ENCODE measurements at regions not wholly inside any gene's neighbourhood (a gene's known extent, or its start where the extent isn't known, plus 50 kb on each side); places are given as distances from the start of the nearest gene placed in this dataset.

GRCh38 chr10:4310172-4310571 is 515.8 kb upstream of the AKR1E2 start:
- Mint-ChIP-seq H3K36me3 (ENCODE audit: low read depth) (no peaks in the 10 kb centered on the region), H3K27ac (no peak overlapping the region), H3K4me3 (no peak overlapping the region), H3K4me1 (peaks cover 5% of the 10 kb centered on the region), H3K27me3 (no peaks in the 10 kb centered on the region), H3K9me3 (peaks cover 5% of the 10 kb centered on the region)
- ChIA-PET CTCF (no interaction called here), POLR2A (no interaction called here)
- no peak for DNase-seq
- intact Hi-C loops (cut with micrococcal nuclease) = no loop called here
- no peak for TF ChIP-seq CTCF (IDR thresholded peaks at IDR 0.05)
- no peak for ATAC-seq (ENCODE audit: low read depth)

GRCh38 chr10:4307910-4308309 is 518.1 kb upstream of the AKR1E2 start:
- CTCF ChIA-PET = no interaction called here
- Mint-ChIP-seq H3K27me3 (no peaks in the 10 kb centered on the region), H3K4me3 (no peak overlapping the region), H3K27ac (no peak overlapping the region), H3K4me1 (peaks cover 5% of the 10 kb centered on the region), H3K36me3 (ENCODE audit: low read depth) (no peaks in the 10 kb centered on the region), H3K9me3 (peaks cover 5% of the 10 kb centered on the region)
- POLR2A ChIA-PET = no interaction called here
- DNase-seq (no peak), ATAC-seq (ENCODE audit: low read depth) (no peak)
- no peak for TF ChIP-seq CTCF (IDR thresholded peaks at IDR 0.05)
- intact Hi-C loops (cut with micrococcal nuclease) = no loop called here

- Mint-ChIP-seq H3K27me3 (no peaks in the 10 kb centered on the region), H3K4me3 (no peak overlapping the region), H3K36me3 (ENCODE audit: low read depth) (no peaks in the 10 kb centered on the region), H3K27ac (no peak overlapping the region), H3K4me1 (peaks cover 5% of the 10 kb centered on the region), H3K9me3 (peaks cover 5% of the 10 kb centered on the region)
- ATAC-seq (ENCODE audit: low read depth) = no peak
- TF ChIP-seq CTCF (IDR thresholded peaks at IDR 0.05) = no peak
- intact Hi-C loops (cut with micrococcal nuclease) = no loop called here
- DNase-seq = no peak
- POLR2A ChIA-PET = no interaction called here
- CTCF ChIA-PET = no interaction called here
Observed at GRCh38 chr10:4306871-4307270, 519.1 kb upstream of the AKR1E2 start.

- H3K36me3 Mint-ChIP-seq (ENCODE audit: low read depth) = no peaks in the 10 kb centered on the region
Observed at GRCh38 chr10:4303045-4303444, 518.0 kb upstream of the KLF6 start.

GRCh38 chr10:4301291-4302045 is 516.5 kb upstream of the KLF6 start:
- ChIA-PET CTCF (no interaction called here), POLR2A (no interaction called here)
- DNase-seq (no peak), ATAC-seq (ENCODE audit: low read depth) (no peak)
- no peaks in the 10 kb centered on the region for H3K27me3 Mint-ChIP-seq
- H3K4me3 Mint-ChIP-seq = no peak overlapping the region
- no peaks in the 10 kb centered on the region for H3K36me3 Mint-ChIP-seq (ENCODE audit: low read depth)
- TF ChIP-seq CTCF (IDR thresholded peaks at IDR 0.05) = no peak
- no peak overlapping the region for H3K27ac Mint-ChIP-seq
- no peaks in the 10 kb centered on the region for H3K9me3 Mint-ChIP-seq
- intact Hi-C loops (cut with micrococcal nuclease) = no loop called here
- no peaks in the 10 kb centered on the region for H3K4me1 Mint-ChIP-seq

More at GRCh38 chr10:4303045-4303444, 518.0 kb upstream of the KLF6 start:
- DNase-seq (no peak), ATAC-seq (ENCODE audit: low read depth) (no peak)
- no peak for TF ChIP-seq CTCF (IDR thresholded peaks at IDR 0.05)
- no peaks in the 10 kb centered on the region for H3K9me3 Mint-ChIP-seq
- H3K27me3 Mint-ChIP-seq = no peaks in the 10 kb centered on the region
- no peak overlapping the region for H3K27ac Mint-ChIP-seq
- intact Hi-C loops (cut with micrococcal nuclease) = no loop called here
- ChIA-PET POLR2A (no interaction called here), CTCF (no interaction called here)
- no peak overlapping the region for H3K4me3 Mint-ChIP-seq
- H3K4me1 Mint-ChIP-seq = no peaks in the 10 kb centered on the region
